ENCODE measurements at regions not wholly inside any gene's neighbourhood (a gene's known extent, or its start where the extent isn't known, plus 50 kb on each side); places are given as distances from the start of the nearest gene placed in this dataset.
"Not testable (repeated sequence)": the region's sequence is repeated elsewhere in the genome, so short reads cannot be mapped to it uniquely, and the experiment has no call there.

DNA sequence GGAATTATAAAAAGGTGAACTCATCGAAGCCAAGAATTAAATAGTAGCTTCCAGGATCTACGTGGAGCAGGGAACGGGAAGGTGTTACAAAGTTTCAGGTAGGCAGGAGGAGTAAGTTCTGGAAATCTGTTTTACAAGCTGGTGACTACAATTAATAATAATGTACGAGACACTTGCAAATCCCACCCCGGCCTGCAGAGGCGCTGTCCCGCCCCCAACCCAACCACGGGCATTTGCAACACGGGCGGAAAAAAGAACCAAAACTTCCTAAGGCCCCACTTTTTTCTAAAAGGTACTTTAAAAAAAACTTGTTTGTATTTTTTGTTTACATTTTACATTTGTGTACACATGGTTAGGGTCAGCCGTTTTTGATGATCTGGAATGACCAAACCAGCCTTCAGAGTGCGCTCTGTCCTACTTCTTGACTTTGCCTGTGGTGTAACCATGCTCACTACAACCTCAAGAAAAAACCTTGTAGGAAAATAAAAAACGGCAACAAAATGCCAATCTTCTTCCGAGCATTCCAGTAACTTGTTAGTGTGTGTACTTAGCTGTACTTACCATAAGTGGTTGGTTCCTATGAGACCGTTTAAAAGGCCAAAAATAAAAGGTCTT is 449.6 kb upstream of the B3GAT1 start:
- DNase-seq (ENCODE audit: low spot score) = no peak
- TF ChIP-seq CTCF (IDR thresholded peaks at IDR 0.05; ENCODE audit: extremely low read depth, insufficient read depth, missing control alignments) = peak; percentile 5
- in situ Hi-C loops (cut with MboI; ENCODE audit: low pct_unique_long_range_greater_than_20kb, low sequenced_read_pairs, unreplicated experiment) = no loop called here

- no peak for DNase-seq (ENCODE audit: low spot score)
- no peak for TF ChIP-seq CTCF (IDR thresholded peaks at IDR 0.05; ENCODE audit: extremely low read depth, insufficient read depth, missing control alignments)
- in situ Hi-C loops (cut with MboI; ENCODE audit: low pct_unique_long_range_greater_than_20kb, low sequenced_read_pairs, unreplicated experiment) = no loop called here
Measured at GRCh38 chr11:134858783-134859480, 446.9 kb upstream of the B3GAT1 start.

GRCh38 chr11:134857035-134857434 is 445.0 kb upstream of the B3GAT1 start:
- in situ Hi-C loops (cut with MboI; ENCODE audit: low pct_unique_long_range_greater_than_20kb, low sequenced_read_pairs, unreplicated experiment) = no loop called here
- TF ChIP-seq CTCF (IDR thresholded peaks at IDR 0.05; ENCODE audit: extremely low read depth, insufficient read depth, missing control alignments) = no peak
- no peak for DNase-seq (ENCODE audit: low spot score)

DNA sequence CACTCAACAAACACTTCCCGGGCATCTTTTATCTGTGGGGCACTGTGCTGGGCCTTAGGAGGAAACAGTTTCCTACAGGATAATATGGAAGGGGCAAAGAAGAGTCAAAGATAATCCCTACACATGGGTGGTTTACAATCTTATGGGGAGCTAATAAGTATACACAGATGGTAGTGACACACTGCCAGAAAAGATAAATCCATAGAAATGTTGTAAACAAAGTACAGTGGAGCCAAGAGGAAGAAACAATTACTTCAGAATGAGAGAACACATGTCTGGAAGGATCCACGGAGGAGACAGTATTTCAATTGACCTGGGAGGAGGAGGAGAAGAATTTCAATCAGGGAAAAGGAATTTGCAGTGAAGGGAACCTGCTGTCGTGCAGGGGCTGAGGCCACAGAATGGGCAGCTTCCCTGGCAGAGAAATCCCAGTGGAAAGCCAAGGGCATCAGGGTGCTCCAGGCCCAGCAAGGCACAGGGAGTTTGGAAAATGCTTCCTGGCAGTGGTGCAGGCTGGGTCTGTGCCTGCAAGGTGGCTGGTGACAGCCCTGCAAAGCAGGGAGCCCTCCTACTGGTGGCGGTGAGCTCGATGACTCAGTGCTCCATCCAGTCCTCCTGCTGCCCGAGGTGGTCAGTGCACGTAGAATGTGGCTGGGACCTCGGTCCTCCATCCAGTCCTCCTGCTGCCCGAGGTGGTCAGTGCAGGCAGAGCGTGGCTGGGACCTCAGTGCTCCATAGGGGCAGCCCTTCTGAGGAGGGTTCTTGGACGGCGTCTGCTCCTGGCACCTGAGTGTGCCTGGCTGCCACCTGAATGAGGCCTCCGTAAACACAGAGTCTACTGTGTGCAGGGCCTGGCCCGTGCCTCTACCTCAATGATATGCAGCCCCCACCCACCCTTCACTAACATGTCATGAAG is 444.3 kb upstream of the B3GAT1 start:
- DNase-seq (ENCODE audit: low spot score) = no peak
- in situ Hi-C loops (cut with MboI; ENCODE audit: low pct_unique_long_range_greater_than_20kb, low sequenced_read_pairs, unreplicated experiment) = no loop called here
- no peak for TF ChIP-seq CTCF (IDR thresholded peaks at IDR 0.05; ENCODE audit: extremely low read depth, insufficient read depth, missing control alignments)

DNA sequence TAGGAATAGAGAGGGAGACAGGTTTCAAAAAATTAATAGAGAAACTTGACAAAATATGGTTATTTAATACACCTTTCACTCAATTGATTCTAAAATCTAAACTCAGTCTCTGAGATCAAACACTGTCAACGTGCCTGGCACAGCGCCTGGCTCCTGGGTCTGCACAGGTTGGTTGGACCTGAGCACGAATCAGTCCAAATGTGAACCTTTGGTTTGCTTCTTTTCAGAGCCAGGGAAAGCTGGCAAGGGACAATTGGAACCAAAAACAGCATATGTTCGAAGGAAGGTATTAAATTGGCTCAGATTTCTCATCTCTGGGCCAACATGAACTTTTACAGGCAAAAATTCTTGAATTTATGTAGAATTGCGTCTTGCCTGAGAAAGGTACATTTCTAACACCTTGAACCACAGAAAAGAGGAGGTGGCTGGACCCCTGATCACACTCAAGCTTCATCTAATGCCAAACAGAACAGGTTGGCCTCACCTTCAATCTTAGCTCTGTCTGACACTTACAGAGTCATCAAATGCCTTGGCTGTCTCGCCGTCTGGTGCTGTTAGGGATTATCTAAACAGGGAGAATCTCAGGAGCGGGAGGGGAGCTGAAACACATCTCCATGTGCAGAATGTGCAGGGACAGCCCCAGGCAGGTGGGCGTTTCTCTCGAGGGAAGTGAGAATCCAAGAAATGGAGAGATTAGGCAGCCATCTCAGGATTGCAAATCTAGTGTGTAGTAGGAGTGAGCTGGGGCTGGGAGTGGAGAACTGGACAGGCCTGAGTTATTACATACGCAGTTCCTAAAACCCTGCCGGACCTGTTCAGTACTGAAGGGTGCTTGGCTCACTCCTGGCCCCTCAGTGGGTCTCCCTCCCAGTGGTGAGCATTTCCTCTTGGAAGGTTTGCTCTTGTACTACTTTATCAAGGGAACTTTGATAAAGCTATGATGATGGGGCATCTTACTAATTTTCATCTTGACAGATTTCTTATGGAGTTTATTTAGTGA is 442.2 kb upstream of the B3GAT1 start:
- DNase-seq (ENCODE audit: low spot score) = no peak
- in situ Hi-C loops (cut with MboI; ENCODE audit: low pct_unique_long_range_greater_than_20kb, low sequenced_read_pairs, unreplicated experiment) = no loop called here
- TF ChIP-seq CTCF (IDR thresholded peaks at IDR 0.05; ENCODE audit: extremely low read depth, insufficient read depth, missing control alignments) = no peak

DNA sequence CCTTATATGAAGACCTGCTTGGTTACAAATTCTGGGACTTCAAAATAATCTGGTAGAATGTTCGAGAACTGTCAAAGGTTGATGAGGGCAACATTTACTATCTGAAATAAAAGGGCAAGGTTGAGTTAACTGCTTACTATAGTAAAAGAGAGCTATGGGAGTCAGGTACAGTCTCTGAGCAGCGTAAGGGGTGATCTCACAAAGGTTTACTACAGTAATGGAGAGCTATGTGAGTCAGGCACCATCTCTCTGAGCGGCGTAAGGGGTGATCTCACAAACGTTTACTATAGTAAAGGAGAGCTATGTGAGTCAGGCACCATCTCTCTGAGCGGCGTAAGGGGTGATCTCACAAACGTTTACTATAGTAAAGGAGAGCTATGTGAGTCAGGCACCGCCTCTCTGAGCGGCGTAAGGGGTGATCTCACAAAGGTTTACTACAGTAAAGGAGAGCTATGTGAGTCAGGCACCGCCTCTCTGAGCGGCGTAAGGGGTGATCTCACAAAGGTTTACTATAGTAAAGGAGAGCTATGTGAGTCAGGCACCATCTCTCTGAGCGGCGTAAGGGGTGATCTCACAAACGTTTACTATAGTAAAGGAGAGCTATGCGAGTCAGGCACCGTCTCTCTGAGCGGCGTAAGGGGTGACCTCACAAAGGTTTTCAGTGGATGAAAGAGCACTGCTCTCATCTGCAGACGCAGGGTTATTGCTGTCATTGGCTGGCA is 439.6 kb upstream of the B3GAT1 start:
- DNase-seq (ENCODE audit: low spot score); in situ Hi-C loops (cut with MboI; ENCODE audit: low pct_unique_long_range_greater_than_20kb, low sequenced_read_pairs, unreplicated experiment): not testable (repeated sequence)
